MV-4-11 (cell line): ENCODE measurements at regions not wholly inside any gene's neighbourhood (a gene's known extent, or its start where the extent isn't known, plus 50 kb on each side); places are given as distances from the start of the nearest gene placed in this dataset.
A peak's percentile ranks its signal among the peaks of the same experiment; 100 is the strongest.

Source experiments
- DNase-seq: peaks from one replicate; lab custom pipeline; 2025; lab: John Stamatoyannopoulos, UW

DNA sequence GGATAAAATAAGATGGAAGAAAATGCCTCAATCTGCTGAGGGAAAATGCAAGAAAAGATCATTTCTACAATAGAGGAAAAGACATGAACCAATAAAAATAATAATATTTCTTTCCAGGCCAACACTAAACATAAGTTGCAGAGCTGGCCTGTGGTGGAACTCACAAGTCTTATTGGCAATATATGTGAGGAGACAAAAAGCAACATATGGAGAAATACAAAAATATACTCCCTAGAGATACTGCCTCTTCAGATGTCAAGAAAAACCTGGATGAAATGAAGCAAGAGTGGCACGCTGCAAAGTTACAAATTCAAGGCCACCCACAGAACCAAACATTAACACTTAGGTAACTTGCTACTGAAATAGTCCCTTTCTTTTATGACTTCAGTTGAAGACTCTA is 264.9 kb upstream of the FMN2 start:
- no peak for DNase-seq

DNA sequence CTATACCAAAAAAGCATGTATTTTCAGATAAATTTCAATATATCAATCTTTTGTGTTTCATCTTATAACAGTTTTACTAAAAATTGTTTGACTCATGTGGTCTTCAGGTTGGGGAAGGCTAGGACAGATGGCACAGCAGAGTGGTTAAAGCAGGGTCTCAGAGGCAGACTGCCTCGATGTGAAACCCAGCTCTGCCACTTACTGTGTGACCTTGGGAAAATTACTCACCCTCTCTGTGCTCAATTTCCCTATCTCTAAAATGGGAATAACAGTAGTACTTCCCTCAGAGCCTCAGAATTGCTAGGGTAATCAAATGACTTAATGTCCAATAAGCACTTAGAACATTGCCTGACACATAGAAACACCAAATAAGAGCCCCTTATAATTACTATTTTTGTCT is 262.1 kb upstream of the FMN2 start:
- DNase-seq: no peak

DNA sequence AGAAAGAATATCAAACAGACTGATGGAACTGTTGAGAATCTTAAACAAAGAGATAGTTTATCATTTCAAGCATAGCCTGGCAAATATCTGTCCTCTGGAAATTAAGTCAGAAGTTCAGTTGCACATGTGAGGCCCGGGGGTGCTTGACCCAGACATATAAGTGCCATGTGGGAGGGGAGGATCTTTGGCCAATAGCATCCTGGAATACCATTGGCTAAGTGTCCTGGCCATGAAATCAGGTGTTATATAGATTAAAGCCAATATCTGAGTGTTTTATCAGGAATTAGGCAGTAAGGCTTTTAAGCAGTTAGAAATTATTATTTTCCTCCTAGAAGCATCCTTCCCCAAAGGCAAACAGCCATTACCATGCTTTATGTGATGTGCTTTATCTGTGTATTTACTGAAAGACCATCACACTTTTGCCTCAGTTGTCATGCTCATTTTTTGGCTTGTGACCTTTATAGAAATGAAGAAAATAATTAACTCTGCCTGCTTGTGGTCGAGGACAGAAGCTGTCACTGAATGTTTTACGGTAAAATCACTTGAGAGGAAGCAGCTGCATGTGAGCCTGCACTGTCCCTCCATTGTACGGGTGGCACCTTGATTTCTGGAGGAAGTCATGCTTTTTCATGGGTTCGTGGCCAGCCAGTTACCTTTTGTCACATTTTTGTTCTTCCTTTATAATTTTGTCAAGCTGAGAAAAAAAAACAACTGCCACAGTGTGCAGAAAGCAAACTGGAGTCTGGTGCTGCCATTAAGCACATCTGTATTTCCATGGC is 259.9 kb upstream of the FMN2 start:
- no peak for DNase-seq

GRCh38 chr1:239833723-239834122 is 258.0 kb upstream of the FMN2 start:
- DNase-seq: no peak

DNA sequence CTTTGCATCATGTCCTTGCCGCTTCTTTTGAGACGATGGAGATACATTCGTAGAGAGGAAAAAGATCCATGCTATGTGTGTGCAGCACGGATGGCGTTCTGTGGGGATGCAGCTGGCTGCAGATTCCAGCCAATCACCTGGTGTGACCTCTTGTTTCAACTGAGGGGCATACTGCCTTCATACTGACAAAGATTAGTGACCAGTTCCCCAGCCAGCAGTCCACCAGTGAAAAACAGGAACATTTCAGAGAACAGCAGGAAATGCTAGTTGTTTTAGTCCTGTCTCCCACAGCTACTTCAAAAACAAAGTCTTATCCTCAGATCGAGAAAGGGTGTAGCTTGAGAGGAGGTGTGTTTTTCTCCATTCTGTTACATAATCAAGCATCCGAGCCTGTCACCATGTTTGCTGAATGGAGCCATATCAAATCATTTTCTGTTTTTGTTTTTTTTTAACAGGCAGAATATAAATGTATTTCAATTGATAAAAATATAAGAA is 255.7 kb upstream of the FMN2 start:
- no peak for DNase-seq

DNA sequence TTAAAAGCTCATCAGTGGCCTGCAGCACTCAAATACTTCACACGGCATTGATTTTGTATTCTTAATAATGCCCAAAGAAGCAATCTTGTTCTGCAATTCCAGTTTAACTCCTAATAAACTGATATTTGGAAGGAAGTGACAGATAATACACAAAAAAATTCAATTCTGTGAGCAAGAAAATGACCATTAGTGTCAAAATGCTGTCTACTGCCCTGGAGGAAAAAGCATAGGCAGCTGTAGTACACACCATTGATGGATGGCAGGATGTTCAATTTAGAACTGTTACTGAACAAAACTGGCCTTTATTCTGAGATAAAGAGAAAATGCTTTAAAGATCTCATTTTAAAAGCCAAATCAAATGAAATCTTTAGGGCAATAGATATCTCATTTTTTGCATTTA is 251.3 kb upstream of the FMN2 start:
- no peak for DNase-seq

GRCh38 chr1:239840790-239841189 is 250.9 kb upstream of the FMN2 start:
- no peak for DNase-seq

- DNase-seq: peak; percentile 59
Measured at GRCh38 chr1:239841631-239842030, 250.1 kb upstream of the FMN2 start.

DNA sequence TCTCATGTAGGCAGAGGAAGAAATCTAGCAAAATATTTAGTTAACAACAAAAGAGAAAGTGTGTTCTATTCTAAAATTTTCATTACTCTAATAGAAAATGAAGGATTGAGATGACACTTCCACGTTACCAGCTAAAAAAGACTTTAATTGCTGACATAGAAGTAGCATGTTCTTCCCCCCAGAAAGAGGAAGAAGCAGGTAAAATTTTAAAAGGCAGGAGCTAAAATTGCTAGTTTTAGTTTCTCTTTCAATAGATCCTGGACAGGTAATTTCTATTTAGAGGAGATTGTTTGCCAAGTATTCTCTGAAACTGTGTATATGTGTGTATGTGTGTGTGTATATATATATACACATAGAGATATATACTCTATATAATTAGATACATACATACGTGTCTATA is 248.1 kb upstream of the FMN2 start:
- DNase-seq: no peak

DNA sequence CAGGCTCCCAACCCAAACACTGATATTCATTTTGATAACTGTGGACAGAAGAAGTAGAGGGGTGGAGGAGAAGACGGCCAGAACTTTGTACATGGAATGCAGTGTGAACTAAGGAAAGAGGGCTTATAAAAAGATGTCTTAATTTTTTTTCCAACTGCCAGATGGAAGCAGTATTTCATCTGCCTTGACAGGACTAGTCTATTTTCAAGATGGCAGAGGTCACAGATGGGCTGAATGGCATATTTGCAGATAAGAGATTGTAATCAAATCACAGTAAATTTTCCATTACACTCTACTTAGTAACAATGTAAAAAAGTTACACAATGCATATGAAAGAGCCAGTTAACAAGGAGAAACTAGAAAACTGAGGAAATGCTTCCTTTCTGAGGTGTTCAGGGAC is 246.8 kb upstream of the FMN2 start:
- DNase-seq: no peak

DNA sequence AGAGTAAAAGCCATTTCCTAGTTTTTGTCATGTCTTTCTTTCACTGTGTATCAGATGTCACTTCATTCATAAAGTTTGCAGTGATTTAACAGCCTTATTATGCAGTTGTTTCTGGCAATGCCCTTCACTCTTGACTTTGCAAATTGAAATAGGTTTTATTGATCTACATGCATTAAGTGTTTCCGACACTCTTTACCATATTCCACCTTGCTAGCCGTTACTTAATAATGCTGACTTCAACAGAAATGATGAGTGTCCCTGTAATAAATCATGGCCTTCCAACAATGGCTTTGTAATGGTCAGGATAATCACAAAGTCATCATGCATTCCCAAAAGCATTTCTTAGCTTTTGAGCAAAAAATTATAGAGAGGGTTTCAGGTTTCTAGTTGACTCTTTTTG is 236.8 kb upstream of the FMN2 start:
- DNase-seq: no peak

GRCh38 chr1:239856067-239856466 is 235.6 kb upstream of the FMN2 start:
- DNase-seq: no peak

DNA sequence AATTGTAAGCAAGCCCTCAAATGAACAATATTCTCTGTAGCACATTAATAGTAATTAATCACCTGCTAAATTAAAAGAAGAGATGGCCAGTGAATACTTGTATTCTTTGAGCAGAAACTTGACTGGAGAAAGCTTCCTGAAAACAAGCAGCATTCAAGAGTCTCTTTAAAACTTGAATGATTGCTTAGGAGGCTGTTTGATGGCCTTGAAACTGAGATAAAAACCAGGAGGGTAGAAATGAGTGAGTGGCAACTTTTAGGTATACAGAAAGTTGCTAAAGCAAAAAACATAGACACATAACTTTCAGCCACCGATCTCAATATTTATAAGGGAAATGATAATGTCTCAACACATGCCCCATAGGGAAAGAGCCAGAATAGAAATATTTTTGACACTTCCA is 234.8 kb upstream of the FMN2 start:
- no peak for DNase-seq

DNA sequence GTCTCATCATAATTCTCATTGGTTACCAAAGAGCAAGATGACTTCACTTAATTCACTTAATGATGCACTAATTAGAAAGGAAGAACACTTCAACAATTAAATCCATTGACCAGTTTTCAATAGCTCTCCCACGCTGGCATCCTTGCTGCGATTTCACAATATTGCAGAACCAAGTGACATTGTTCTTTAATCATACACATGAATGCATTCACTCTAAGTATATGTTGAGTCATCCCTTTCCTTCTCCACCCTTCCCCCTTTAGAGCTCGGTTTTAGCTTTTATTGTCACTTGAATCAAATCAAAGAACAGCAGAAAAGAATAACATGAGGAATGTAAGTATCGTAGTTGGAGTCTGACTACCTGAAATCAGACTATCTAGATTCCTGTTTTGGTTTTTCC is 233.6 kb upstream of the FMN2 start:
- peak; percentile 54 for DNase-seq

GRCh38 chr1:239858529-239858928 is 233.2 kb upstream of the FMN2 start:
- no peak for DNase-seq

- peak; percentile 84 for DNase-seq
Measured at GRCh38 chr1:239861985-239862384, 229.7 kb upstream of the FMN2 start.

DNA sequence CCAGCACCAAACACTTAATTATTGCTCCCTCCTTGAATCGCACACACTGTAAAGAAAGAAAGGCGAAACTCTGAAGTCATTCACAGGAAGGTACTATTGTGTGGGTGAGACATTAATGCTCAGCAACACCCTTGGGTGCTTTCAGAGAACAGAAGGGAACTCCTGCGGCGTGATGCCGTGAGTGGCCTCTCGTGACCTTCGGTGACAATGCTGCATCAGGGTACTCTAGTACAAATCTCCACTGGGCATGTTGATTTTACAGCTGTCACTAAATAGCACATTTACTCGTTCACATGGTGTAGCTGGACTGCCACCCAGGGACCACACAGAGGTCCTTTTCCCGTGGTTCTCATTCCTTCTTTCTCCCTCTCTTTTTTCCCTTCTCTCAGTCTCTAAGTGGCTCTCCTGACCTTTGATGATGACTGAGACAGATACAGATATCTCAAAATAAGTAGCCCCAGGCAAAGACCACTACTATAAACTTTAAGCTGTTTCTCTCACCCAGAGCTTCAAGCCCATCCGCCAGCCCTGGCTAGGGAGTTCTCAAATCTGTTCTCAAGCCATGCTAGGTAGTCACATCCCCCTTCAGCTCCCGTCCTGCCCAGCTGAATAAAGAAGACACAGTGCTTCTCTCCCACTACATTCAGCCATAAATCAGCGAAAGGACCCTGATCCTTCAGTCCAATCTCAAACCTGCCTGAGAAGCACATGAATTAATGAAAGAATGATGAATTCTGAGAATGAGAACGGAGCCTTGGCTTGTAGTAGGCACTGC is 223.4 kb upstream of the FMN2 start:
- no peak for DNase-seq

GRCh38 chr1:239870194-239870593 is 221.5 kb upstream of the FMN2 start:
- no peak for DNase-seq

DNA sequence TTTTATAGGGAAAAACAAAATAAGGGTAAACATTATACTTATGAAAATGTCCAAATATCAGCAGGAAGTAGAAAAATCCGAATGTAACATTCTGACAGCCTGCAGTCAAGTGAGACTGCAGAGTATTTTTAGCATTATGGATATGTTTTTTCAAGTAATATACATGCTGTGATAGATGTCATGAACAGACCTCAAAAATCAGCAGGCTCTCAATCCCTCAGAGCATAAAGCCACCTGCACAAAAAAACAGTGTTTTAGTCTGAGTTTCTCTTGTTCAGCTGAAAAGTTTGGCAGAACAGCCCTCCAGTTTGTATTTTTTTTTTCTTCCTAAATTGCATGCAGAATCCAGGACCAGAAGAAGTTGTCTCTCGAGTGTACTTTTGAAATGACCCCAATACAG is 219.1 kb upstream of the FMN2 start:
- no peak for DNase-seq

DNA sequence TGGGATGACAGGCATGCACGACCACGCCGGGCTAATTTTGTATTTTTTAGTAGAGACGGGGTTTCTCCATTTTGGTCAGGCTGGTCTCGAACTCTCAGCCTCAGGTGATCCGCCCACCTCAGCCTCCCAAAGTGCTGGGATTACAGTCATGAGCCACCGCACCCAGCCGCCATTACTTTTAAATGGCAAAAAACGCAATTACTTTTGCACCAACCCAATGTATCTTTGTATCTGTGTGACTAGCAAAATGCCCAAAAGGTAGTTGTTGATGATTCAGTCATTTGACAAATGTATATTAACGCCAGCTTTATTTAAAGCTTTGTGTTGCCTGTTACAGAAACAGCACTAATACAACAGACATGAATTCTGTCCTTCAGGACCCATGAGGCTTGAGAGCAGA is 216.9 kb upstream of the FMN2 start:
- no peak for DNase-seq

DNA sequence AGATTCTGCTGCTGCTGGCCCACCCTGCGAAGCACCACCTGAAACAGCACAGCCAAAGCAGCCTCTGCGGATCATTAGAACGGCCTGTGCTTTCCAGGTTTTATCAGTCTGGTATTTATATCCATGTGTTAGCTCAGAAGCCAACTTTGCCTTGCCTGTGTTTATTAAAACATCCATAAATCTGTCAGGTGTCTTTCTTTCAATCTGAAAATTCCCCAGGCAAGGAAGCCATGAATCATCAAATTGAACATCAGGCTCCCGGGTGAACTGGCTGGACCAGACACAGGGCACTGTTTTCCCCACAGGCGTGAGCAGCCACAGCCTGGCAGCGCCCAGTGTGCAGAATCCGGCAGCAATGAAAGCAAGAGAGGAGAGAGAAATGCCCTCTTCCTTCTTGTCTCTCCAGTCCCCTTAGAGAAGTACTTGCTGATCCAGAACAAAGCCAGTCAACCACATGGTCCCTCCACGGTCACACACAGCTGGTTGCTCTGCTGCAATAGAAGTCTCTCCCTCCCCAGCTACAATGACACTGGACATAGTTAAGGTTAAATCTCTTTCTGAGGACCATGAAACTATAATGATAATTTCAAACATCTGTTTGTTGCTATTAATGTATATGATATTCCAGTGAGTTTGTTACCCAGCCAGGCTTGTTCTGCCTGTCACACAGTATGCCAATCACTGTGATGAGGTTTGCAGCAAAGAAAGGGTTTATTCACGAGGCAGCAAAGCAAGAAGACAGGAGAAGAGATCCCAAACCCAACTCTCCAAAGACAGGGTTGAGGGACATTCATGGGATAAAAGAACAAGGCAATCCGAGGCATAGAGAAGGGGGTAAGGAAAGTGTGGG is 212.1 kb upstream of the FMN2 start:
- no peak for DNase-seq

DNA sequence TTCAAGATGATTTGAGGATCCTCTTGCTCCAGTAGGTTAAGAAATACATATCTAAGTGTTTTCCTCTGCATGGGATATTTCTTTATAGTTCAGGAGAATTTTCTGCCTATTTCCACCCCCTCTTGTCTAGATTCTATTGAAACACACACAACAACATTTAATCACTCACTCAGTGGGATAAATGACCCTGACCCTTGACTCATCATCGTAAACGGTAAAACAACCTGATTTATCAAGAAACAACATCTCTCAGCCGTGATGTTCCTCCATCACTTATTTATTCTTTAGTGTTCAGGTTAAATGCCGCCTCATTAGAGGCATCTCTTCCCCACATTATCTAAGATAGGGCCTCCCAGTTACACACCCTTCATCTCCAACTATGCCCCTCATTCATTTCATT is 208.7 kb upstream of the FMN2 start:
- DNase-seq: no peak

- no peak for DNase-seq
Measured at GRCh38 chr1:239884796-239885195, 206.9 kb upstream of the FMN2 start.
